ENCODE measurements at regions not wholly inside any gene's neighbourhood (a gene's known extent, or its start where the extent isn't known, plus 50 kb on each side); places are given as distances from the start of the nearest gene placed in this dataset.
"Not testable (repeated sequence)": the region's sequence is repeated elsewhere in the genome, so short reads cannot be mapped to it uniquely, and the experiment has no call there.

DNA sequence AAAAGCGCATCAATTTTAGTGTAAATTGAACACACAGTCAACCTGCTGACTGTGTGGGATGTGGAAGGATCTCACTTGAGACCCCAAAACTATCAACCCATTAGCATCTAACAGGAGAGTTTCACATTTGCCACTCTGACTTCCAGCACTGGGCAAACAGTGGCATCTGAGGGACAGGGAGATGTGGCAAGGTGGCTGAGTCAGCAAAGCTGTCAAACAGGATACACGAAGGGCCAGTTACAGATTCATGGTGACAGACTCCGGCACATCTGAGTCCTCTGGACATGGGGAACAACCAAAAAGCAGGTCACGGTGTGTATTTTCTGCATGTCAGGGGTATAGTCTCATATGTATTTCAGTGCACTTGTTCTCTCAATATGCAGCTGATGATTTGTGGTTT is 573.4 kb upstream of the PPP2R3A start:
- H3K4me1 ChIP-seq (ENCODE audit: control insufficient read depth, insufficient read depth, low read length) = no peaks in the 10 kb centered on the region
- peaks cover 3% of the 10 kb centered on the region; the same call in 1 of the 2 replicates for H3K36me3 ChIP-seq (ENCODE audit: control insufficient read depth, insufficient read depth, low read length)
- no peak overlapping the region for H3K4me3 ChIP-seq (ENCODE audit: low read length)
- H3K27ac ChIP-seq (ENCODE audit: low read length) = no peak overlapping the region
- H3K9me3 ChIP-seq (ENCODE audit: control insufficient read depth, insufficient read depth, low read length) = peaks cover 1% of the 10 kb centered on the region; the same call in 1 of the 2 replicates
- DNase-seq (ENCODE audit: low read depth, low spot score) = no peak
- no CpG with 5 or more reads among the region's 4 CpGs for WGBS (ENCODE audit: insufficient coverage, insufficient read length)
- no peaks in the 10 kb centered on the region for H3K27me3 ChIP-seq (ENCODE audit: control insufficient read depth, insufficient read depth, low read length)

DNA sequence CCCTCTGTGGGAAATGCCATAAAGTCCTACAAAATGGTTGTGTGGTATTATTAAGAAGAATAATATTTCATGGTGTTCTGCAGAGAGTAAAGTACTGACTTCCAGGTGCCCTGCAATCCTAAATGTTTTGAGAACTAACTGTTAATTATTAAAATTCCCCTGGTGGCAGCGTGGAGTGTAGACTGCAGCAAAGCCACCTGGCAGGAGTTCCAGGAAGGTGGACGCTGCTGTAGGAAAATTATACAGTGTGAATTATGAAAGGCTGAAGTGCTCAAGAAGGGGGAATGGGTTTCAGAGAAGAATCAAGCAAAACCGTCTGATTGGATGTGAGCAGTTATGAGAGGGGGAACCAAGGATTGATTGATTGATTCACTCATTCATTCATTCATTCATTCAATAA is 572.4 kb upstream of the PPP2R3A start:
- WGBS (ENCODE audit: insufficient coverage, insufficient read length) = no CpG with 5 or more reads among the region's 3 CpGs

DNA sequence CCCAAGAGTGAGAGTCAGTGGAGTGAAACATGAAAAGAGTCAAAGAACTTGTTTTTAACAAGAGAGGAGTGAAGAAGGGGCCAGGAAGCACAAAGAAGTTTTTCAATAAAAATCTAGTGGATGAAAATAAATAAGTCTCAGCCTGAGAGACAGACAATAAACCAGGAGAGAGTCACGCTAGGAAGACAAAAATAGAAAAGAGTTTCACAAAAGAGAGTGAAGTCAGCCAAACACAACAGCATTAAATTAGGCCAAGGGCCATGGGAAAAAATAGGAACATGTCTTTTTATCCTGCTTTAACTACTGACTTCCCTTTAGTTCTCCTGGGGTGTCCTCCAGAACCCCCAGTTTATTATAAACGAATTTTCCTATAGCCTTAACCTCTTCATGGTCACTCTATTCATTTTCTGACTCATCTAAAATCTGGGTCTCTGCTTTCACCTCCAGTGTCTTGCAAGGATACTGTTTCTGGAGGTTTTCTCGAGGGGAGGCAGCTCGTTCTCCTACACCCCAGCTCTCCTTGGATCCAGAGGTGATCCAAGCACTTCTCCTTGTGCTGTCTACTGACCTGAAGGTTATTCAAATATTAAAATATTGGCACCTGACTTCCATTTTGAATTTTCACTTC is 571.5 kb upstream of the PPP2R3A start:
- no CpG with 5 or more reads among the region's 4 CpGs for WGBS (ENCODE audit: insufficient coverage, insufficient read length)

More for the DNA sequence above, 572.4 kb upstream of the PPP2R3A start:
- H3K9me3 ChIP-seq (ENCODE audit: control insufficient read depth, insufficient read depth, low read length) = peaks cover 1% of the 10 kb centered on the region; the same call in 1 of the 2 replicates
- DNase-seq (ENCODE audit: low read depth, low spot score) = no peak
- H3K27ac ChIP-seq (ENCODE audit: low read length) = no peak overlapping the region
- H3K27me3 ChIP-seq (ENCODE audit: control insufficient read depth, insufficient read depth, low read length) = no peaks in the 10 kb centered on the region
- no peak overlapping the region for H3K4me3 ChIP-seq (ENCODE audit: low read length)
- H3K4me1 ChIP-seq (ENCODE audit: control insufficient read depth, insufficient read depth, low read length) = no peaks in the 10 kb centered on the region
- H3K36me3 ChIP-seq (ENCODE audit: control insufficient read depth, insufficient read depth, low read length) = peaks cover 3% of the 10 kb centered on the region; the same call in 1 of the 2 replicates

DNA sequence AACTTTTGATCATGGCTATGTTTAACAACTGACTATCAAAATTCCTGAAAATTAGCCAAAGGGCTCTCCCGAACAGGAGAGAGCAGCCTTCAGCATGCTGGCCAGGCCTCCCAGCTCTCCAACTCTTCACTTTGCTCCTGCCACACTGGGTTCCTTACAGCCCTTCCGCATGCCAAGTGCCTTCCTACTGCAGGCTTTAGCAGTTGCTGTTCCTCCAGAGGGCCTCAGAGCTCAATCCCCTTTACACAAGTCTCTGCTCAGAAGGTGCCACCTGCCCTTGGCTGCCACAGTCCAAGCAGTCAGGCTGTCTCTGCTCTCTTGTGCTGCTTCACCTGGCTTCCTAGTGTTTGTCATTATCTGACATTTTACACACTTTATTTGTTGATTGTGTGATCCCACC is 553.1 kb upstream of the PPP2R3A start:
- no CpG with 5 or more reads among the region's 2 CpGs for WGBS (ENCODE audit: insufficient coverage, insufficient read length)
- H3K27ac ChIP-seq (ENCODE audit: low read length) = no peak overlapping the region
- DNase-seq (ENCODE audit: low read depth, low spot score) = no peak
- no peaks in the 10 kb centered on the region for H3K4me1 ChIP-seq (ENCODE audit: control insufficient read depth, insufficient read depth, low read length)
- no peak overlapping the region for H3K4me3 ChIP-seq (ENCODE audit: low read length)
- no peaks in the 10 kb centered on the region for H3K36me3 ChIP-seq (ENCODE audit: control insufficient read depth, insufficient read depth, low read length)
- no peaks in the 10 kb centered on the region for H3K9me3 ChIP-seq (ENCODE audit: control insufficient read depth, insufficient read depth, low read length)
- no peaks in the 10 kb centered on the region for H3K27me3 ChIP-seq (ENCODE audit: control insufficient read depth, insufficient read depth, low read length)

More for the DNA sequence above, 571.5 kb upstream of the PPP2R3A start:
- Histone ChIP-seq H3K4me3 (ENCODE audit: low read length) (no peak overlapping the region), H3K36me3 (ENCODE audit: control insufficient read depth, insufficient read depth, low read length) (peaks cover 3% of the 10 kb centered on the region; the same call in 1 of the 2 replicates), H3K9me3 (ENCODE audit: control insufficient read depth, insufficient read depth, low read length) (peaks cover 1% of the 10 kb centered on the region; the same call in 1 of the 2 replicates), H3K27me3 (ENCODE audit: control insufficient read depth, insufficient read depth, low read length) (no peaks in the 10 kb centered on the region), H3K27ac (ENCODE audit: low read length) (no peak overlapping the region), H3K4me1 (ENCODE audit: control insufficient read depth, insufficient read depth, low read length) (no peaks in the 10 kb centered on the region)
- DNase-seq (ENCODE audit: low read depth, low spot score) = no peak

DNA sequence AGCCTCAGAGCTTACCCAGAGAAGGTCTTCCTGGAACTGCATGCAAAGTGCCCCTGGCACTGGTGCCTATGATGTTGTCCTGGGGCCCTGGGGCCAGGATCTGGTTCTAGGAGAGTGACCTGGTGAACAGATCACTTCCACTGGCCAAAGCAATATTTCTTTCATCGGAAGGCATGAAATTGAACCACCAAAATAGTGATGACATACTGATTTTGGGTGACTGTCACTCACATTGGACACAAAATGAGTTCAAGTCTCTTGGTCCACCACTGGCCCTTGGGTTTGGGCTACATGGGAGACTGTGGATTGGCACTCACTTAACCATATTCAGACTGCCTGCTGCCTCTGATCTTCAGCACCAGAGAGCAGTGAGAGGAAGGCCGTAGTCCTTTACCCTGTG is 549.3 kb upstream of the PPP2R3A start:
- Histone ChIP-seq H3K27me3 (ENCODE audit: control insufficient read depth, insufficient read depth, low read length) (no peaks in the 10 kb centered on the region), H3K36me3 (ENCODE audit: control insufficient read depth, insufficient read depth, low read length) (no peaks in the 10 kb centered on the region), H3K4me1 (ENCODE audit: control insufficient read depth, insufficient read depth, low read length) (no peaks in the 10 kb centered on the region), H3K4me3 (ENCODE audit: low read length) (no peak overlapping the region), H3K27ac (ENCODE audit: low read length) (no peak overlapping the region), H3K9me3 (ENCODE audit: control insufficient read depth, insufficient read depth, low read length) (no peaks in the 10 kb centered on the region)
- no peak for DNase-seq (ENCODE audit: low read depth, low spot score)
- no CpG with 5 or more reads among the region's 2 CpGs for WGBS (ENCODE audit: insufficient coverage, insufficient read length)

DNA sequence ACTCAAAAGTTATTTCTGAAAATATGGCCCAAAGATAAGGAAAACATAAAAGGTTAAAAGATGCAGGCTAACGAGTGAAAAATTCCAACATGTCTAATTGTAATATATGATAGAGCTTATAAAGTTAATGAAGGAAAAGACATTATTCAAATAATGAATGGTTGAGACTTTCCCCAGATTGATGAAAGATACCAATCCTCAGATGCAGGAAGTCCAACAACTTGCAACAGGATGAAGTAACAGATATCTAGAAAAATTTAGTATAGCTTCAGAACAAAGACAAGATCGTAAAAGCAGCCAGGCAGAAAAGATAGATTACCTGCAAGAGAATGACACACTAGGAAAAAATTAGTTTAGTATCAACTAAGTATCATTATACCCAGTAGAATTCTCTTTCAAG is 546.4 kb upstream of the PPP2R3A start:
- Histone ChIP-seq H3K4me3 (ENCODE audit: low read length) (no peak overlapping the region), H3K27me3 (ENCODE audit: control insufficient read depth, insufficient read depth, low read length) (no peaks in the 10 kb centered on the region), H3K4me1 (ENCODE audit: control insufficient read depth, insufficient read depth, low read length) (no peaks in the 10 kb centered on the region), H3K36me3 (ENCODE audit: control insufficient read depth, insufficient read depth, low read length) (no peaks in the 10 kb centered on the region), H3K27ac (ENCODE audit: low read length) (no peak overlapping the region), H3K9me3 (ENCODE audit: control insufficient read depth, insufficient read depth, low read length) (no peaks in the 10 kb centered on the region)
- DNase-seq (ENCODE audit: low read depth, low spot score) = no peak
- no CpG with 5 or more reads among the region's 2 CpGs for WGBS (ENCODE audit: insufficient coverage, insufficient read length)

- no peaks in the 10 kb centered on the region for H3K36me3 ChIP-seq (ENCODE audit: control insufficient read depth, insufficient read depth, low read length)
- WGBS (ENCODE audit: insufficient coverage, insufficient read length) = no CpG with 5 or more reads among the region's 2 CpGs
- no peaks in the 10 kb centered on the region for H3K27me3 ChIP-seq (ENCODE audit: control insufficient read depth, insufficient read depth, low read length)
- no peak overlapping the region for H3K27ac ChIP-seq (ENCODE audit: low read length)
- H3K9me3 ChIP-seq (ENCODE audit: control insufficient read depth, insufficient read depth, low read length) = no peaks in the 10 kb centered on the region
- no peak for DNase-seq (ENCODE audit: low read depth, low spot score)
- no peak overlapping the region for H3K4me3 ChIP-seq (ENCODE audit: low read length)
- H3K4me1 ChIP-seq (ENCODE audit: control insufficient read depth, insufficient read depth, low read length) = no peaks in the 10 kb centered on the region
Observed at GRCh38 chr3:135426508-135426907, 539.0 kb upstream of the PPP2R3A start.

DNA sequence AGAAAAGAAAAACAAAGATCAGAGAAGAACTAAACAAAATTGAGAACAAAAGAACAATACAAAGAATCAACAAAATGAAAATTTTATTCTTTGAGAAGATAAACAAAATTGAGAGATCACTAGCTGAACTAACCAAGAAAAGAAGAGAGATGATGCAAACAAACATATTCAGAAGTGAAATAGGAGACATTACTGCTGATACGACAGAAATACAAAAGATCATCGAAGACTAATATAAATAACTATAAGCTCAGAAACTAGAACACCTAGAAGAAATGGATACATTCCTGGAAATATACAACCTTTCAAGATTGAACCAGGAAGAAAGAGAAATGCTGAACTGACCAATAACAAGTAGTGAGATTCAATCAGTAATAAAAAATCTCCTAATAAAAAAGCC is 533.1 kb upstream of the PPP2R3A start:
- Histone ChIP-seq H3K36me3 (ENCODE audit: control insufficient read depth, insufficient read depth, low read length) (no peaks in the 10 kb centered on the region), H3K4me3 (ENCODE audit: low read length) (no peak overlapping the region), H3K27me3 (ENCODE audit: control insufficient read depth, insufficient read depth, low read length) (no peaks in the 10 kb centered on the region), H3K4me1 (ENCODE audit: control insufficient read depth, insufficient read depth, low read length) (no peaks in the 10 kb centered on the region), H3K27ac (ENCODE audit: low read length) (no peak overlapping the region), H3K9me3 (ENCODE audit: control insufficient read depth, insufficient read depth, low read length) (no peaks in the 10 kb centered on the region)
- no peak for DNase-seq (ENCODE audit: low read depth, low spot score)
- WGBS (ENCODE audit: insufficient coverage, insufficient read length) = no CpG with 5 or more reads among the region's 2 CpGs

DNA sequence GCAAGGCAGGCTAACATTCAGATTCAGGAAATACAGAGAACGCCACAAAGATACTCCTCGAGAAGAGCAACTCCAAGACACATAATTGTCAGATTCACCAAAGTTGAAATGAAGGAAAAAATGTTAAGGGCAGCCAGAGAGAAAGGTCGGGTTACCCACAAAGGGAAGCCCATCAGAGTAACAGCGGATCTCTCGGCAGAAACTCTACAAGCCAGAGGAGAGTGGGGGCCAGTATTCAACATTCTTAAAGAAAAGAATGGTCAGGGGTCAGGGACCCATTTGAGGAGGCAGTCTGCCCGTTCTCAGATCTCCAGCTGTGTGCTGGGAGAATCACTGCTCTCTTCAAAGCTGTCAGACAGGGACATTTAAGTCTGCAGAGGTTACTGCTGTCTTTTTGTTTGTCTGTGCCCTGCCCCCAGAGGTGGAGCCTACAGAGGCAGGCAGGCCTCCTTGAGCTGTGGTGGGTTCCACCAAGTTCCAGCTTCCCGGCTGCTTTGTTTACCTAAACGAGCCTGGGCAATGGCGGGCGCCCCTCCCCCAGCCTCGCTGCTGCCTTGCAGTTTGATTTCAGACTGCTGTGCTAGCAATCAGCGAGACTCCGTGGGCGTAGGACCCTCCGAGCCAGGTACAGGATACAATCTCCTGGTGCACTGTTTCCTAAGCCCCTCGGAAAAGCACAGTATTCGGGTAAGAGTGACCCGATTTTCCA is 526.5 kb upstream of the PPP2R3A start:
- H3K27ac ChIP-seq (ENCODE audit: low read length); H3K36me3 ChIP-seq (ENCODE audit: control insufficient read depth, insufficient read depth, low read length); H3K9me3 ChIP-seq (ENCODE audit: control insufficient read depth, insufficient read depth, low read length); DNase-seq (ENCODE audit: low read depth, low spot score); H3K27me3 ChIP-seq (ENCODE audit: control insufficient read depth, insufficient read depth, low read length); H3K4me1 ChIP-seq (ENCODE audit: control insufficient read depth, insufficient read depth, low read length): not testable (repeated sequence)
- no CpG with 5 or more reads among the region's 18 CpGs for WGBS (ENCODE audit: insufficient coverage, insufficient read length)
- peak overlapping the region; percentile 51; the same call in 1 of the 2 replicates for H3K4me3 ChIP-seq (ENCODE audit: low read length)

DNA sequence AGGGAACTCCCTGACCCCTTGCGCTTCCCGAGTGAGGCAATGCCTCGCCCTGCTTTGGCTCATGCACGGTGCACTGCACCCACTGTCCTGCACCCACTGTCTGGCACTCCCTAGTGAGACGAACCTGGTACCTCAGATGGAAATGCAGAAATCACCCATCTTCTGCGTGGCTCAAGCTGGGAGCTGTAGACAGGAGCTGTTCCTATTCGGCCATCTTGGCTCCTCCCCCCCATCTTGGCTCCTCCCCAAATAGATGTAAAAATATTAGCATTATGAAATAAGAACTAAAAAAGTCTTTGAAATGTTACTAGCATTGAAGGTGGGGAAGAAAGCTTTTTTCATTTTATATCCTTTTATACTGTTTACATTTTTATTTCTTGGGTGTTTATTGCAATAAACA is 525.9 kb upstream of the PPP2R3A start:
- peak overlapping the region; percentile 51; the same call in 1 of the 2 replicates for H3K4me3 ChIP-seq (ENCODE audit: low read length)
- H3K36me3 ChIP-seq (ENCODE audit: control insufficient read depth, insufficient read depth, low read length); H3K27ac ChIP-seq (ENCODE audit: low read length); DNase-seq (ENCODE audit: low read depth, low spot score); H3K4me1 ChIP-seq (ENCODE audit: control insufficient read depth, insufficient read depth, low read length); H3K9me3 ChIP-seq (ENCODE audit: control insufficient read depth, insufficient read depth, low read length); H3K27me3 ChIP-seq (ENCODE audit: control insufficient read depth, insufficient read depth, low read length): not testable (repeated sequence)
- no CpG with 5 or more reads among the region's 7 CpGs for WGBS (ENCODE audit: insufficient coverage, insufficient read length)

DNA sequence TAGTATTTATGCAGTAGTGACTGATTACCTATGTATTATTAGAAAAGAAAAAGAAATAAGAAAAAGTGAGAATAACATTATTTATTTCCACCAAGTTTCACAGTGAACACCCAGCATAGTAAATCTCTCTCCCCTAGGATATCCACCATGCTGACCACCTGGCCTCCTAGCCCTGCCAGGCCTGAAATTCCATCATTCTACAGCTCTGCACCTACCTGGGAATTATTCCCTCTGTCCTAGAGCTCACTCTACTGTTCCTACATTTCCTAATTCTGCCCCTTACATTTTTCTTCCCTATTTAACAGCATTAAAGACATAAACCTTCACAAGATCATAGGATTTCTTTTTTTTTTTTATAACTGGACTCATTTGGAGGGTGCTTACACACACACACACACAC is 525.3 kb upstream of the PPP2R3A start:
- no peaks in the 10 kb centered on the region for H3K4me1 ChIP-seq (ENCODE audit: control insufficient read depth, insufficient read depth, low read length)
- H3K27ac ChIP-seq (ENCODE audit: low read length) = no peak overlapping the region
- DNase-seq (ENCODE audit: low read depth, low spot score) = no peak
- no peak overlapping the region for H3K4me3 ChIP-seq (ENCODE audit: low read length)
- H3K36me3 ChIP-seq (ENCODE audit: control insufficient read depth, insufficient read depth, low read length) = no peaks in the 10 kb centered on the region
- no peaks in the 10 kb centered on the region for H3K27me3 ChIP-seq (ENCODE audit: control insufficient read depth, insufficient read depth, low read length)
- H3K9me3 ChIP-seq (ENCODE audit: control insufficient read depth, insufficient read depth, low read length) = no peaks in the 10 kb centered on the region
